ENCODE measurements at regions not wholly inside any gene's neighbourhood (a gene's known extent, or its start where the extent isn't known, plus 50 kb on each side); places are given as distances from the start of the nearest gene placed in this dataset.

GRCh38 chr5:174235221-174236011 is 189.9 kb downstream of the NSG2 start:
- Mint-ChIP-seq H3K4me1 (peaks cover 0 to 1% (median 0%) of the 10 kb centered on the region in 3 donors), H3K27me3 (peaks cover 7% of the 10 kb centered on the region), H3K9me3 (peaks cover 3 to 11% (median 5%) of the 10 kb centered on the region in 3 donors), H3K27ac (no peak overlapping the region), H3K4me3 (no peak overlapping the region), H3K36me3 (no peaks in the 10 kb centered on the region)

GRCh38 chr5:174236070-174236469 is 190.6 kb downstream of the NSG2 start:
- Mint-ChIP-seq H3K4me3 (no peak overlapping the region), H3K9me3 (peaks cover 3 to 11% (median 5%) of the 10 kb centered on the region in 3 donors), H3K36me3 (no peaks in the 10 kb centered on the region), H3K4me1 (peaks cover 0 to 1% (median 0%) of the 10 kb centered on the region in 3 donors), H3K27me3 (peaks cover 10% of the 10 kb centered on the region), H3K27ac (no peak overlapping the region)

- H3K4me1 Mint-ChIP-seq, result peaks cover 0 to 1% (median 0%) of the 10 kb centered on the region in 3 donors
- peaks cover 15% of the 10 kb centered on the region for H3K27me3 Mint-ChIP-seq
- peaks cover 5 to 26% (median 7%) of the 10 kb centered on the region in 3 donors for H3K9me3 Mint-ChIP-seq
- no peak overlapping the region for H3K27ac Mint-ChIP-seq
- H3K36me3 Mint-ChIP-seq, result no peaks in the 10 kb centered on the region
- no peak overlapping the region for H3K4me3 Mint-ChIP-seq
These were observed 194.2 kb downstream of the NSG2 start for GRCh38 chr5:174239718-174240117.

DNA sequence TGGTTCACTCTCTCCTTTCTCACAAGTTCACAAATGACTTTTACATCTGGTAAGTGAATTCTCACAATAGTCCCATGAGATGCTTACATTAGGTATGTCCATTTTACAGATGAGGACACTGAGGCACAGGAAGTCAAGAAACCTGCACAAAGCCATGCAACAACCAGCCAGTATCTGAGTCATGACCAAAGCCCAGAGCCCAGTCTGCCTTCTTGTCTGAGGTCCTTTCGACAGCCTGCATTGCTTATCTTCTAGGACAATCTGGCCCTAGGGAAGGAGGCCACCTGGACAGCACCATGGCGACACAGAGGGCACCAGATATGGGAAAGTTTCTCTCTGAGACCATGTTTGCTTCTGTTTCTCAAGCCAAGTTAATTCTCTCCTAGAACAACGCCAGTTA is 197.1 kb downstream of the NSG2 start:
- Mint-ChIP-seq H3K36me3 (peaks cover 2% of the 10 kb centered on the region), H3K27me3 (peaks cover 12% of the 10 kb centered on the region), H3K27ac (no peak overlapping the region), H3K9me3 (peaks cover 7 to 26% (median 9%) of the 10 kb centered on the region in 3 donors), H3K4me3 (no peak overlapping the region), H3K4me1 (no peaks in the 10 kb centered on the region)

DNA sequence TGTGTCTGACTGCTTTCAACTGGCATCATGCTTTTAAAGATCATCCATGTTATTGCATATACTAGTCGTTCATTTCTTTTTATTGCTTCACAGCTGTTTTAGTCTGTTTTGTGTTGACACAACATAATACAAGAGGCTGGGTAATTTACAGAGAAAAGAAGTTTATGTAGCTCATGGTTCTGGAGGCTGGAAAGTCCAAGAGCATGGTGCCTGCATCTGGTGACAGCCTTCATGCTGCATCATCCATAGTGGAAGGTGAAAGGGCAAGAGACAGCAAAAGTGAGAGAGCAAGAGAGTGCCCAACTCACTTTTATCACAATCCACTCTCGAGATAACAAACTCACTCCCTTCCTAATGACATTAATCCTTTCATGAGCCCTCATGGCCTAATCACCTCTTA is 198.4 kb downstream of the NSG2 start:
- peaks cover 2% of the 10 kb centered on the region for H3K36me3 Mint-ChIP-seq
- H3K4me1 Mint-ChIP-seq, result no peaks in the 10 kb centered on the region
- H3K27ac Mint-ChIP-seq, result no peak overlapping the region
- peaks cover 13% of the 10 kb centered on the region for H3K27me3 Mint-ChIP-seq
- no peak overlapping the region for H3K4me3 Mint-ChIP-seq
- H3K9me3 Mint-ChIP-seq, result peaks cover 7 to 26% (median 12%) of the 10 kb centered on the region in 3 donors

DNA sequence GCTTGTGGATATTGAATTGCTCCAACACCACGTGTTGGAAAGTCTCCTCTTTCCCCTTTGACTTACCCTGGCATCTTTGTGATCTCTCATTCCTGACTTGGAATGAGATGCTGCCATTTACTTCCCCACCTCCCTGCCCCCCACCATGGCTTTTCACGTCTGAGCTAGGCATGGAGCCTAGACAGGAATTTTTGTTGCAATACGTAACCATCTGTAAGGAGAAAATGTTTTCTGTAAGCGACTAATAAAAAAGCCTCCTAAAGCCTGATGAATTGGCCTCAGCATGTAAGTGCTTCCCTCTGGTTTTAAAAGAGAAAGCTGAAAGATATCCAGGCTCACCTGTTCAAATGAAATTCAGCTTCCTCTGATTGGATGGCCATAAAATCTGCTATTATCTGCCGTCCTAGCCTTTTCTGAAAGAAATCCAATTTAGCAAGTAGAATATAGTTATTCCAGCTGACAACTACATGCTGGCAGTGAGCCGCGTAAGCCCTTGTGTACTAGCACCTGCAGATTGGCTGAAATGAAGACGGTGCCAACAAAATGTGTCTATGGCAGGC is 200.1 kb downstream of the NSG2 start:
- Mint-ChIP-seq H3K27me3 (peaks cover 8% of the 10 kb centered on the region), H3K27ac (no peak overlapping the region), H3K36me3 (peaks cover 2% of the 10 kb centered on the region), H3K4me3 (no peak overlapping the region), H3K9me3 (peaks cover 4 to 16% (median 6%) of the 10 kb centered on the region in 3 donors), H3K4me1 (no peaks in the 10 kb centered on the region)

DNA sequence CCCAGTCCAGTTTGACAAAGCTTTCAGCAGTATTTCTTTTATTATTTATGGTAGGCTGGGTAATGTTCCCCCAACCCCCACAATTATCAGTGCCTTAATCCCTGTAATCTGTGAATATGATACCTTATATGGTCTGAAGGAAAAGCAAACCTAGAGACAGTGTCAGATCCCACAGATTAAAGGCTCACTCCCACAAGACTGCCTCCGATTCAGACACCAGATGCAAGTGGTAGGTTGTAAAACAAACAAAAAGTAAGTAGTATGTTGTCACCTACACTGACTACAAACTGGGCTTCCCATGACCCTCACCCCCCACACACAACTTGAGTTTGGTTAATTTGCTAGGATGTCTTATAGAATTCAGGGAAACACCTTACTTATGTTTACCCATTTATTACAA is 201.2 kb downstream of the NSG2 start:
- Mint-ChIP-seq H3K9me3 (peaks cover under 1 to 16% (median 6%) of the 10 kb centered on the region in 3 donors), H3K4me3 (no peak overlapping the region), H3K27ac (no peak overlapping the region), H3K4me1 (no peaks in the 10 kb centered on the region), H3K36me3 (peaks cover 5% of the 10 kb centered on the region), H3K27me3 (peaks cover 5% of the 10 kb centered on the region)

- Mint-ChIP-seq H3K27ac (no peak overlapping the region), H3K9me3 (peaks cover 0 to 16% (median 6%) of the 10 kb centered on the region in 3 donors), H3K4me1 (no peaks in the 10 kb centered on the region), H3K27me3 (peaks cover 5% of the 10 kb centered on the region), H3K4me3 (no peak overlapping the region), H3K36me3 (peaks cover 5% of the 10 kb centered on the region)
These were observed 201.8 kb downstream of the NSG2 start for GRCh38 chr5:174247301-174247700.

DNA sequence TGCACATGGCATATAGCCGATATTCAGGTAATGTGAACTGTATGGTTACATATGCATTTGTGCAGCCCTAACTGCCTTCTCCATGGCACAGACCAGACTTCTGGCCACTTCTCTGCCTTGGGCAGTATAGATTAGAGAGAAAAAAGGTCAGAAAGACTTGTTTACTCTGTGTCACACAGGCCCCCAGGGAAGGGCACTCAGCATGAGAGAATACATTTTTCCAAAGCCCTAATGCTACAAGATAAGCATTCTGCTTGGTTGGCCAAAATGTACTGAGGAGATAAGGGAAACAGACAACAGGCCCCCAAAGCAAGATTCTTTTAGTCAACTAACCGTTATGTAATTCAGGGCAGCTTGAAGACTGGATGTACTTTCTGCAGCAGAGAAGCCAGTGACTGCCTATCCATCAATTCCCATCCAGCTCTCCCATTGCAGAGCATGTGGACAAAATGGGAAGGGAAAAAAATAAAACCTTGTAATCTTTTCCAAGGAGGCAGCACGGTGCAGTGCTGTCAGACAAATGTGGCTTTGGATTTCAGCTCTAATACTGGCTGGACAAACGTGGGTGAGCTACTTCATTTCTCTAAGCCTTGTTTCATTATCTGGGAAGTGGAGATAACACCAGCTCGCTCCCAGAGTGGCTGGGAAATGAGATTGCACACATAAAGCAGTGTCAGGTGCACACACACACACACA is 205.9 kb downstream of the NSG2 start:
- Mint-ChIP-seq H3K9me3 (peaks cover 0 to 9% (median 7%) of the 10 kb centered on the region in 3 donors), H3K27me3 (peaks cover 3% of the 10 kb centered on the region), H3K4me1 (no peaks in the 10 kb centered on the region), H3K36me3 (peaks cover 3% of the 10 kb centered on the region), H3K27ac (no peak overlapping the region), H3K4me3 (no peak overlapping the region)

DNA sequence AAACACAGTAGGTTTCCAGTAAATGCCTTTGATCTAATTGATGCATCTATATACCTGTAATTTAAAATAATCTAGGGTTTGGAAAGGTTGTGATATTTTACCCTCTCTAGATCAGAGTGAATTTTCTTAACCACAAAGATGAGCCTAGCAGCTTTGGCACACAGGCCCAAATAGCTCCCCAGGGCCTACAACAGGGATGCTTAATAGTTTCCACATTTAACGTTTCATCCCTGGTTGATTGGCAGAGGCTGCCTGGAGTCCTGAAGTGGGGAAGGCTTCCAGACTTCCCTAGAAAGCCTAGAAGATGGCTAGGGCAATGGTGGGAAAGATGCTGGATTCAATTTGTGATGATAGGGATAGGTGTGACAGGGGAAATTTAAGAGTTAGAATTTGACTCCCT is 206.6 kb downstream of the NSG2 start:
- Mint-ChIP-seq H3K27me3 (peaks cover 3% of the 10 kb centered on the region), H3K27ac (no peak overlapping the region), H3K9me3 (peaks cover 0 to 12% (median 7%) of the 10 kb centered on the region in 3 donors), H3K4me1 (no peaks in the 10 kb centered on the region), H3K4me3 (no peak overlapping the region), H3K36me3 (peaks cover 3% of the 10 kb centered on the region)

DNA sequence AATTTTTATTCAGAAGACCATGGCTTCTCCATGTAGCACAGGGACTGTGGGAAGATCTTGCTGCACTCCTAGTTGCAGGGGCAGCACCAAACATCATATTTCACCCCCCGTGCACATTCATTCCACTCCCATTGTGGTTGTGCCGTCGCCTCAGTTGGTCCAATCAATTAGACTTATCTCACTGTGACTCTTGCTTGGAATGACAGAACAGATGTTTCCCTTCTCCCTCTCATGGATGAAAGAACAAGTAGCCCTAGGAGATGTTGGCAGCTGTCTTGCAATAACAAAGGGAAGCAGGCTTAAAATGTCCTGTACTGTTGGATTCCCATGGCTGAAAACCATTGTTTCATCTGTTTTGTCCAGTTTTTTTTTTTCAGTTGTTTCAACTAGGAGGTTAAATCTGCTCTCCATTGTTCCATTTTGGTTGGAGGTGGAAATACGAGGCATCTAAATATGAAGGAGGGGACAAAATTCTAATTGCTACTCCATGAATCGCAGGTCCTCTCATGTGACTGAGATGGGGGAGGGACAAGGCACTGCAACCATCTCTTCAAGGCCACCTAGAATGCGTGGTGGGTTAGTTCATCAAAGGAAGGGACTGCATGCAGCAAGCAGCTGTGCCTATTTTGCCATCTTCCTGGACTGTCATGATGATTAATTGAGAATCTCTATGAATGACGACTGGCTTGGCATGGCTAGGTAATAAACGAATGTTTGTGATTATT is 214.4 kb downstream of the NSG2 start:
- Mint-ChIP-seq H3K4me3 (no peak overlapping the region), H3K27me3 (peaks cover 1% of the 10 kb centered on the region), H3K4me1 (no peaks in the 10 kb centered on the region), H3K36me3 (no peaks in the 10 kb centered on the region), H3K9me3 (peaks cover 0 to 18% (median 9%) of the 10 kb centered on the region in 3 donors), H3K27ac (no peak overlapping the region)

DNA sequence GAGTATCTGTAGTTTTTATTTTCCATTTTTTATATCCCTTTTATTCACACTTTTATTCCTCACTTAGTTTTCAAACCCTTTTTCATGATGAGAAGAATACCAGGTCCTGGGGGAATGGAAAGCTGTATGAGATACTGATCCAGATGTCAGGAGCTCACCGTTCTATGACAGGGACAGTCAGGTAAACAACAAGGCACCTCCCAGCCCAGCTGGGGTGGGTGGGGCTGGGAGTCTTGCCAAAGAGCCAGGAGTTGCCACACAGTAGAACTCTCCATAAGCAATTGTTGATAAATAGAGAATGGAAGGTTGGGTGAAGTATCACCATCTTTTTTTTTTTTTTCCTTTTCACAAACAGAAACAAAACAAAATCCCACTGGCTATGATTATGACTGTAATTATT is 225.8 kb downstream of the NSG2 start:
- no peak overlapping the region for H3K4me3 Mint-ChIP-seq
- H3K27ac Mint-ChIP-seq, result no peak overlapping the region
- peaks cover 0 to 1% (median 1%) of the 10 kb centered on the region in 3 donors for H3K4me1 Mint-ChIP-seq
- peaks cover 8 to 14% (median 10%) of the 10 kb centered on the region in 3 donors for H3K9me3 Mint-ChIP-seq
- H3K36me3 Mint-ChIP-seq, result no peaks in the 10 kb centered on the region
- H3K27me3 Mint-ChIP-seq, result no peaks in the 10 kb centered on the region

DNA sequence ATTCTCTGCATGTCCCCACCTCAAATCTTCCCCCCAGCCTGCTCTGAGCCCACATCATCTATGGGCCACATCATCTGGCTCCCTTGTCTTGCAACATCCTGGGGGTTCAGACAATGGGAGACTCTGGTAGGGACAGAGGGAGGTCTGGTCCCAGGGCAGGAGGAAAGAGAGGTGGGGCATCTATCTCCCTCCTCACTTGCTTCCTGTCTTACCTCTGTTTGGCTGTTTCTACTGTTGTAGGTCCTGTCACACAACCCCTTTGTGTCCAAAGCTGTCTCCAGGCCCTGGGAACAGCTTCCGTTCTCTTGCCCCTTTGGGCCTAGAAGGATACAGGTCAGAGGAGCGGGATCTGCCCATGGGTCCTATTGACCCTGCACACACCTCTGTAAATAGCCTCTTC is 227.2 kb downstream of the NSG2 start:
- Mint-ChIP-seq H3K27ac (no peak overlapping the region), H3K9me3 (peaks cover 8 to 14% (median 9%) of the 10 kb centered on the region in 3 donors), H3K4me1 (peaks cover 0 to 1% (median 1%) of the 10 kb centered on the region in 3 donors), H3K27me3 (no peaks in the 10 kb centered on the region), H3K4me3 (no peak overlapping the region), H3K36me3 (no peaks in the 10 kb centered on the region)

DNA sequence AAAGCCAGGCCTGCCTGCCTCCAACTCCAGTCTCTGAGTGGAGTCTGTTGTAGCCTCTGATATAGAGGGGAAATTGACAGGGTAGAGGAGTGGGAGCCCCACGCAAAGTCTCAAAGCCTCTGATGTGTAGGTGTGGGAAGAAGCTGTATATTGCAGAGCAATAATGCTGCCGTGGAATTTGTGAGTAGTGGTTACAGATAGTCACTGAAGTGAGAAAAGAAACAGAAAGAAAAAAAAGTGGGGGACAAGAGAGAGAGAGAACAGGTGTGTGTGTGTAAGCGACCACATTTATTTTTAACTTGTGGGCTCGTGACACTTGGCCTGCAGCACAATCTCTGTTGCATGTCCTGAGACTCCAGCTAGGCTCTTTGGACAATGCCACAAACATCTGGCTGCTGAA is 227.8 kb downstream of the NSG2 start:
- Mint-ChIP-seq H3K4me1 (peaks cover 0 to 1% (median 1%) of the 10 kb centered on the region in 3 donors), H3K4me3 (no peak overlapping the region), H3K27ac (no peak overlapping the region), H3K36me3 (no peaks in the 10 kb centered on the region), H3K9me3 (peaks cover 2 to 14% (median 8%) of the 10 kb centered on the region in 3 donors), H3K27me3 (no peaks in the 10 kb centered on the region)

DNA sequence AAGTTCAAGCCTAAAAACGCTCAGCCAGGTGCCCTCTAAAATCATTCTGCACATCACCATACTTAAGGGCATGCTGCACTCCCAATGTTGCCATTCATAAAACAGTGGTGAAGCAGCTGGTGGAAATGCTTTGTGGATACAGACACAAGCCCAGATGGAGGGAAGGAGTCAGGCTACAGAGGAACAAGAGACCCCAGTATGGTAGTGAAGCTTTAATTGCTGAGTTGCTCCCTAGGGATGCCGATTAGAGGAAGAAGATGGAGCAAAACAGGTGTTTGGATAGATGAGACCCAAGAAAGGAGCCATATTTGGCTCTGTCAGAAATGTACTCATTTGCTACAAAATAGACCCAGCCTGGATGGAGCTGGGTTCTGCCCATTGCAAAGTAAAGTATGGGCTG is 230.5 kb downstream of the NSG2 start:
- H3K27ac Mint-ChIP-seq, result no peak overlapping the region
- H3K27me3 Mint-ChIP-seq, result no peaks in the 10 kb centered on the region
- H3K9me3 Mint-ChIP-seq, result peaks cover 1 to 5% (median 5%) of the 10 kb centered on the region in 3 donors
- H3K4me1 Mint-ChIP-seq, result peaks cover 0 to 1% (median 1%) of the 10 kb centered on the region in 3 donors
- peaks cover 3% of the 10 kb centered on the region for H3K36me3 Mint-ChIP-seq
- no peak overlapping the region for H3K4me3 Mint-ChIP-seq

All from IgD-negative memory B cell (primary cell).